HepG2 (cell line): ENCODE measurements at regions not wholly inside any gene's neighbourhood (a gene's known extent, or its start where the extent isn't known, plus 50 kb on each side); places are given as distances from the start of the nearest gene placed in this dataset.

ENCODE experiments used
- BRD4 ChIP-seq: sonication (generic); formaldehyde crosslinking; IDR thresholded peaks from 2 replicates; pipeline ENCODE4 v1.4.0; 2020; ENCODE audit warnings: missing genetic modification reagents
- DR1 ChIP-seq: sonication (generic); formaldehyde crosslinking; IDR thresholded peaks from 2 replicates; pipeline ENCODE4 v1.8.0; 2021; ENCODE audit warnings: mild to moderate bottlenecking, missing genetic modification reagents, inconsistent platforms
- NKX3-1 ChIP-seq: sonication (generic); formaldehyde crosslinking; IDR thresholded peaks from 2 replicates; pipeline ENCODE4 v1.5.0; 2020; ENCODE audit warnings: missing genetic modification reagents
- PCBP1 ChIP-seq: fragments of 200-400 bp; formaldehyde crosslinking; IDR thresholded peaks from 2 replicates; pipeline ENCODE4 v1.6.1; 2017; ENCODE audit warnings: mild to moderate bottlenecking, low read depth, low read length, borderline replicate concordance
- ZNF160 ChIP-seq: sonication (generic); formaldehyde crosslinking; IDR thresholded peaks from 2 replicates; pipeline ENCODE4 v1.8.0; 2022; ENCODE audit warnings: mild to moderate bottlenecking, inconsistent platforms, missing genetic modification reagents
- TF ChIP-seq, protein P1 (sequence below): sonication (generic); formaldehyde crosslinking; IDR thresholded peaks from 2 replicates; pipeline ENCODE4 v1.4.0; 2020; ENCODE audit warnings: mild to moderate bottlenecking, missing genetic modification reagents
- TF ChIP-seq, protein P2 (sequence below): sonication (generic); formaldehyde crosslinking; IDR thresholded peaks from 2 replicates; pipeline ENCODE4 v1.4.0; 2020; ENCODE audit warnings: missing genetic modification reagents, mild to moderate bottlenecking, borderline replicate concordance

DNA sequence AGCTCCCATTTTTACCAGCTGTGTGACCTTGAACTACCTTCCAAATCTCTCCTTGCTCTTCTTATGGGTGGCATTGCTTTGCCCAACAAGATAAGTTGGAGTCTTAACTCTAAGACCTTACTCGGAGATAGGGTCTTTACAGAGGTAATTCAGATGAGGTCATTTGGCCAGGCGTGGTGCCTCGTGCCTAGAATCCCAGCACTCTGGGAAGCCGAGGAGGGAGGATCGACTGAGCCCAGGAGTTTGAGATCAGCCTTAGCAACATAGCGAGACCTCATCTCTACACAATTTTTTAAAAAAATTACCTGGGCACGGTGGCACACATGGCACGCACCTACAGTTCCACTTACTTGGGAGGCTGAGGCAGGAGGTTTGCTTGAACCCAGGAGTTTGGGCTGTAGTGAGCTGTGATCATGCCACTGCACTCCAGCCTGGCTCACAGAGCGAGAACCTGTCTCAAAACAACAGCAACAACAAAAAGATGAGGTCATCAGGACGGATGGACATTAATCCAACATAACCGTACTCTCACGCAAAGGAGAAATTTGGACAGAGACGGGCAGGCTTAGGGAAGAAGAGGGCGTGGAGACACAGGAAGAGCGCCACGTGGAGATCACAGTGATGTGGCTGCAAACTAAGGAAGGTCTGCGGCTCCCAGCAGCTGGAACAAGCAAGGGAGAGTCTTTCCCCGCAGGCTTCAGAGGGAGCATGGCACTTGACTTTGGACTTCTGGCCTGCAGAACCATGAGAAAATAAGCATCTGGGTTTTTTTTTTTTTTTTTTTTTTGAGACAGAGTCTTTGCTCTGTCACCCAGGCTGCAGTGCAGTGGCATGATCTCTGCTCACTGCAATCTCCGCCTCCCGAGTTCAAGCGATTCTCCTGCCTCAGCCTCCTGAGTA, 122.3 kb upstream of the CARD11 start (continued):
- TF ChIP-seq, protein P1, sequence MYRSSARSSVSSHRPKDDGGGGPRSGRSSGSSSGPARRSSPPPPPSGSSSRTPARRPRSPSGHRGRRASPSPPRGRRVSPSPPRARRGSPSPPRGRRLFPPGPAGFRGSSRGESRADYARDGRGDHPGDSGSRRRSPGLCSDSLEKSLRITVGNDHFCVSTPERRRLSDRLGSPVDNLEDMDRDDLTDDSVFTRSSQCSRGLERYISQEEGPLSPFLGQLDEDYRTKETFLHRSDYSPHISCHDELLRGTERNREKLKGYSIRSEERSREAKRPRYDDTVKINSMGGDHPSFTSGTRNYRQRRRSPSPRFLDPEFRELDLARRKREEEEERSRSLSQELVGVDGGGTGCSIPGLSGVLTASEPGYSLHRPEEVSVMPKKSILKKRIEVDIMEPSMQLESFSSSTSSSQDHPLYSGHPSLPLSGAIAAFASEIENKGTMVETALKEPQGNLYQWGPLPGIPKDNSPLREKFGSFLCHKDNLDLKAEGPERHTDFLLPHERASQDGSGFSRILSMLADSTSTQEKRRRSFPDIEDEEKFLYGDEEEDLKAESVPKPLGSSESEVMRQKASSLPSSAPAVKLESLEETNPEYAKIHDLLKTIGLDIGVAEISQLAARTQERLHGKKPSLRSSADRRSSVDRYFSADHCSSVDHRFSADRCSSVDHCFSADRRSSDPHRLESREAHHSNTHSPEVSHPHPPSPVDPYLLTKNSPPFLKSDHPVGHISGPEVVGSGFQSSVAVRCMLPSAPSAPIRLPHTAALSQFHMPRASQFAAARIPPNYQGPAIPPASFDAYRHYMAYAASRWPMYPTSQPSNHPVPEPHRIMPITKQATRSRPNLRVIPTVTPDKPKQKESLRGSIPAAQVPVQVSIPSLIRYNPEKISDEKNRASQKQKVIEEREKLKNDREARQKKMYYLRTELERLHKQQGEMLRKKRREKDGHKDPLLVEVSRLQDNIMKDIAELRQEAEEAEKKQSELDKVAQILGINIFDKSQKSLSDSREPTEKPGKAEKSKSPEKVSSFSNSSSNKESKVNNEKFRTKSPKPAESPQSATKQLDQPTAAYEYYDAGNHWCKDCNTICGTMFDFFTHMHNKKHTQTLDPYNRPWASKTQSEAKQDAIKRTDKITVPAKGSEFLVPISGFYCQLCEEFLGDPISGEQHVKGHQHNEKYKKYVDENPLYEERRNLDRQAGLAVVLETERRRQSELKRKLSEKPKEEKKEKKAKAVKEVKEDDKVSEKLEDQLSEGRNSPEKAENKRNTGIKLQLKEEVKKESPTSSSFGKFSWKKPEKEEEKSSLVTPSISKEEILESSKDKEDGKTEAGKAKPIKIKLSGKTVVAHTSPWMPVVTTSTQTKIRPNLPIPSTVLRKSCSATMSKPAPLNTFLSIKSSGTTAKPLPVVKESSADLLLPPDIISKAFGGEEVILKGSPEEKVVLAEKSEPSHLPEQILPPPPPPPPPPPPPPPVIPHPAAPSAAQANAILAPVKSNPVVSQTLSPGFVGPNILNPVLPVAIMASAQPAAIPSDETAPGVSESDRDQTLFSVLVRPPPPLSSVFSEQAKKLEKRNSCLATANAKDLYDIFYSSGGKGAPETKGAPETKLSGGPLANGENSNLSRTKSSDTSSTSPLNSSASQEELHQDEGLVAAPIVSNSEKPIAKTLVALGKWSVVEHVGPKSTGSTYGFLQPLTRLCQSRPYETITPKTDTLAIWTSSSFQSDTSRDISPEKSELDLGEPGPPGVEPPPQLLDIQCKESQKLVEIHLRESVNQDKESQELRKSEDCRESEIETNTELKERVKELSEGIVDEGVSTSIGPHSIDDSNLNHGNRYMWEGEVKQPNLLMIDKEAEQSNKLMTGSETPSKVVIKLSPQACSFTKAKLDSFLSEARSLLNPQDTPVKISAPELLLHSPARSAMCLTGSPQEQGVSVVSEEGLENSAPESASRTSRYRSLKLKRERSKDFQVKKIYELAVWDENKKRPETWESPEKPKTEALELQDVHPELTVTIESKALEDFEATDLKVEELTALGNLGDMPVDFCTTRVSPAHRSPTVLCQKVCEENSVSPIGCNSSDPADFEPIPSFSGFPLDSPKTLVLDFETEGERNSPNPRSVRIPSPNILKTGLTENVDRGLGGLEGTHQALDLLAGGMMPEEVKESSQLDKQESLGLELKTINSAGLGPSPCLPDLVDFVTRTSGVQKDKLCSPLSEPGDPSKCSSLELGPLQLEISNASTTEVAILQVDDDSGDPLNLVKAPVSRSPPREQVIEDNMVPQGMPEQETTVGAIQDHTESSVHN (CRISPR knock-in tag) = no peak
- TF ChIP-seq ZNF160 (CRISPR knock-in tag) (no peak), PCBP1 (no peak), BRD4 (CRISPR knock-in tag) (no peak), DR1 (no peak), NKX3-1 (CRISPR knock-in tag) (no peak)
- TF ChIP-seq, protein P2, sequence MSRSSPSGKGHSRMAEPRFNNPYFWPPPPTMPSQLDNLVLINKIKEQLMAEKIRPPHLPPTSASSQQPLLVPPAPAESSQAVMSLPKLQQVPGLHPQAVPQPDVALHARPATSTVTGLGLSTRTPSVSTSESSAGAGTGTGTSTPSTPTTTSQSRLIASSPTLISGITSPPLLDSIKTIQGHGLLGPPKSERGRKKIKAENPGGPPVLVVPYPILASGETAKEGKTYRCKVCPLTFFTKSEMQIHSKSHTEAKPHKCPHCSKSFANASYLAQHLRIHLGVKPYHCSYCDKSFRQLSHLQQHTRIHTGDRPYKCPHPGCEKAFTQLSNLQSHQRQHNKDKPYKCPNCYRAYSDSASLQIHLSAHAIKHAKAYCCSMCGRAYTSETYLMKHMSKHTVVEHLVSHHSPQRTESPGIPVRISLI (CRISPR knock-in tag) = peak; percentile 70; the same call in 1 of the 2 replicates
